ENCODE measurements at regions not wholly inside any gene's neighbourhood (a gene's known extent, or its start where the extent isn't known, plus 50 kb on each side); places are given as distances from the start of the nearest gene placed in this dataset.
"Not testable (repeated sequence)": the region's sequence is repeated elsewhere in the genome, so short reads cannot be mapped to it uniquely, and the experiment has no call there.

DNA sequence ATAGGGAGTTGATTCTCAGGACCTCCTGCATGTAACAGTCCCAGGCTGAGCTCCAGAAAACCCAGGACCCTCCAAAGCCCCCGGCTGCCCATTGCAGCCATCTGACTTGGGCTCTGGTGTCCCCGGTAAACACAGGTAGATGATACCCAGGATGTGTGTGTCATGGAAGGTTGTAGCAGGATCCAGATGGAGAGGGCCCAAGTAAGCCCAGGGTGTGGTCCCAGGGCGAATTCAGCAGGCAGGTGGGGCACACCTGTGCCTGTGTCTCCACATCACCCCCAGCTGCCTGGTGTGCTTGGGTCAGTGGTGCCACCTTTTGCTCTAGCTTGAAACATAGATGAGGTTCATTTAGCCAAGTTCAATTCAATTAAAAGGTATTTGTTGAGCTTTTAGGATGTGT lies 524.1 kb downstream of the GLRX3 start:
- no peak for DNase-seq (ENCODE audit: low read depth)

DNA sequence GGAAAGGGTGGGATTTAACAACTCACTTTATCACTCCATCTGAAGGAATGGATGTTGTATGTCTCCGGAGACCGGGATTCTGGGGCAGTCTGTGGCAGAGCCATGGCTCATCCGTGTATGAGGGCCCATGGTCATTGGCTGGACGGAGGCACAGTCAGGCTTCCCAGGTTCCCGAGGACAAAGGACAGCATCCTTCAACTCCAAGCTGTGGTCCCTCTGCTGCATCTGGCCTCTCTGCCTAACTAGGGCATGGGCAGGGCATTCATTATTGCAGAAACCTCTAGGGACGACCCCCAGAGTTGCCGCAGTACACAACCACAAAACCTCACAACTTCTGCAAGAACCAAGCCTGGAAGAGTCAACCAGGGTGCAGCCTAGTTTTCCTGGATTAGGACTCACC lies 525.2 kb downstream of the GLRX3 start:
- DNase-seq (ENCODE audit: low read depth) = no peak

DNA sequence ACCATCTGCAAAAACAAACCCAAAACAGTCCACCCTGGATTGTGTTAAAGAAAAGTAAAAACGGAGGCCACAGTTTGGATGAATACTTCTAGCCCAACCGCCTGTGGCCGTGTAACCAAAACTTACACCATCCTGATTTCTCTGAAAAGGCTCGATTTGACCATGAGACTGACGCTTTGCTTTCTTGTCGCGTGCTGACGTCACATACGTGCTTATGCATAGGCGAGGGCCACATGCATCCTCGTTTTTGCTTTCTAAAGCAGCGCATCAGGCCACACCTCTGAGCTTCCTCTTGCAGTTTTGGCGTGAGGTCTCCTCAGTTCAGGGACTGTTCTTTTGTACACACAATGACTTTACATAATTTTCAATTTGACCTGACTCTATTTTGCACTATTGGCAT lies 526.6 kb downstream of the GLRX3 start:
- no peak for DNase-seq (ENCODE audit: low read depth)

DNA sequence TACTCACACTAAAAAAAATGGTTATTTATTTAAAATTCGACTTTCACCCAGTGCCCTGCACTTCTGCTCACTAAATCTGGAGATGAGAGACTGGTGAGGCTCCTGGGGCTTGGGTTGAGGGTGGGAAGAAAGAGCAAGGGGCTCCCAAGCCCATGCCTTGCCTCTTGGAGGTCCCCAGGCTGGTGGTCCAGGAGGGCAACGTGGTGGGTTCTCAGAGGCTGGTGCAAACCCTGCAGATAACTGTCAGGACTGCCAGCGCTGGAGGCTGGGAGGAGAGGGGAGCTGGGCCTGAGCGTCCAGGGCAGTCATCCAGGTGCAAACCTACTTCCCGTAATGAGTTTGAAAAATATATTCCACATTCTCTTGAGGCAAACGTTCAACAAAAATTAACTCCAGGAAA lies 528.3 kb downstream of the GLRX3 start:
- DNase-seq (ENCODE audit: low read depth) = no peak

DNA sequence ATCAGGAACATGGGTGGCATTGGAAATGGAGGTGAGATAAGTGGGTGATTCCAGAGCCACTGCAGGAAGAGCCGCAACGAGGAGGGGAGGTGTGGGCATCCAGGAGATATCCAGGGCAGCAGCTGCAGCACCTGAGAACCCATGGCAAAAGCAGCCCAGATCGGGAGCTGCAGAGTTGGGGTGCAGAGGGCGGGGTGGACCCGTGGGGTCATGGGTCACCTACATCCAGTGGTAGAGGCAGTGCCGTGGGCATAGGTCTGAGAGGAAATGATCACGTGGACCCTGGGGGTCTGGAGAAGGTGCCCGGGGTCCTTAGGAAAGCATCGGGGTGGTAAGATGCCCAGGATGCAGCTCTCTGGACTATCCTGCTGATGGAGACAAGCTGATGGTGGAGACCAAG lies 530.0 kb downstream of the GLRX3 start:
- DNase-seq (ENCODE audit: low read depth) = no peak

DNA sequence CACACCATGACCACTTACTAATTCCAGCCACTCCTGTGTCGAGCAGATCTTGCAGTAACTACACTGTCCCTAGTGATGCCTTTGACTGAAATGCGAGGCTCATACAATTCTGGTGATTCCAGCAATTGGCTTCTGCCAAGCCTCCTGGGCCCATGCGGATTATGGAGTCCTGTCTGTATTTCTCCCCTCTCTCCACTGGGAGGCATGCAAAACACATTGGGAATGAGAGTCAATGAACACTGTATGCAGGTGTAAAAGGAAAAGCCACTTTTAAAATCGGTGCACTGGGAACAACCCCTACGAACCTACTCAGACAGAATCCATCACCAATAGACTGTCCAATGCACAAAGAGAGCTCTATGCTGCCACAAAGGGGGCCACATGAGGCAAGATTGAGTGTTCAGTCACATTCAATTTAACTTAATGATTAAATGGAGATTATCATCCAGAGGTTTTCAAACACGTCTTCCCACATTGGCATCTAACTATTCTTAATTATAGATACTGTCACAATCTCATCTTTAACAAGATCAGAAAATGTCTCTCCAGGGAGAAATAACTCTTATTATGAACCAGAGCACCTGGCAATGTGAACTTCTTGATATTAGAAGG lies 550.6 kb downstream of the GLRX3 start:
- DNase-seq (ENCODE audit: low read depth) = no peak

DNA sequence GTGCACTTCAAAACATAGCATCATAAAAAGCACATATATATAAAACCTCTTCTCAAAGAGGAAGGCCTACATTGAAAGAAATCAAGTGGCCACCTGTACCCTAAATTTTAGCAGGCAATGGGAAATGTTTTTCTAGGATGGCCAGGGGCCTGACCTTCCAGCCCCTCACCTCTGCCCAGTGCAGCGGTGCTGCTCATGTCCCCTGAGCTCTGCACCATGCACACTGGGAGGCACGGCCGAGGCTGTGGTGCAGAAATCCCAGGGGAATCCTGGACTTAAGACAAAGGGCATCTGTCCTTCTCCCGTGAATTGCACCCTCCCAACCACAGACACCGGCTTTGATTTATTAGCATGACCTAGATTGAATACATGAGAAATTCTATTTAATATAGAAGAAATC lies 551.4 kb downstream of the GLRX3 start:
- no peak for DNase-seq (ENCODE audit: low read depth)

DNA sequence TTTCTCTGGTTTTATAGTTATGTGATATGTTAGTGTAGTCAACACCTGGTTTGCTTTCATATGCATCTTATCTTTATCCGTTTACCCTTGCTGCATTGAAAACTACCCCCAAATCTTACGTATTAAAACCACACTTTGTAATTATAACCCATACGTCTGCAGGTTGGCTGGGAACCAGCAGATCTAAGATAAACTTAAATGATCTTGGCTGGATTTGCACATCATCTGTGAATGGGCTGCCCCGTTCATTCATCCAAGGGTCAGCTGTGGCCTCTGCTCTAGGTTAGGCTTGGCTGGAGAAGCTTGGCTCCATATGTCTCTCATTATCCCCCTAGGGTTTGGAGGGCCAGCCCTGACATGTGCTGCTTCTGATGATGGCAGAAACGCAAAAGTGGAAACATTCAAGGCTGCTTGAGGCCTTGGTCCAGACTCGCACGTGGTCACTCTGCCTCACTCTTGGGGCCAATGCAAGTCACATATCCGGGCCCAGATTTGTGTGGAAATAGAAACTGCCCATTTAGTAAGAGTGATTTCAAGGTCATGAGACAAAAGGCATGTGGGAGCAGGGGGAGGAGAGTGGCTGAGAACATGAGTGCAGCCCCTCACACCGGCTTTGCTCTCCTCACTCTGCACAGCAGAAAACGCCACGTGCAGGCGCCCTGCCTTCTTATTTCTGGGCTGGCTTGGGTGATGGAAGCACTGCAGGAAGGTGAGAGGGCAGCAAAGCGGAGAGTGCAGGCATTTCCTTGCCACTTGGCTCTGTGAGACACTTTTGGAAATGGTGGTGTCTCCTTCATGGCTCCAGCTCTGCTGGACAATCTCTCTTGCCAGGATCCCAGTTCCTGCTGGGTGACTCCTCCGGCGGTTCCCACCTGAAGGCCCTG lies 553.8 kb downstream of the GLRX3 start:
- no peak for DNase-seq (ENCODE audit: low read depth)

DNA sequence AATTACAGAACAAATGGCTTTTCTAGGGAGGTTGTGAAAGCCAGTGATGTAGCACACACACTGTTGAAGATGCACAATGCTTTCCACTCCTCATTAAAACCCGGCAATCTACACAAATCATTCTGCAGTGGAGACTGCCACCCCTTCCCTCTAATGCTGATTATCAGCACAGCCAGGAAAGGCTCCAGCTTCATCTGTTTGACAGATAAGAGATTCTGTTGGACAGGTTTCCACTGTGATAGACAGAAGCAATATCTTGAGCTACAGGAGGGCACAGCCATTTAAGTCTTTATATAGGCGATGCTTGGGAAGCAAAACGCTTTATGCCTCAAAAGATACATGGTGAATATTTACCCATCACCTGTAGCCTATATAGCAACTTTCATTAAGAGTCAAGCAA lies 555.6 kb downstream of the GLRX3 start:
- DNase-seq (ENCODE audit: low read depth) = no peak

DNA sequence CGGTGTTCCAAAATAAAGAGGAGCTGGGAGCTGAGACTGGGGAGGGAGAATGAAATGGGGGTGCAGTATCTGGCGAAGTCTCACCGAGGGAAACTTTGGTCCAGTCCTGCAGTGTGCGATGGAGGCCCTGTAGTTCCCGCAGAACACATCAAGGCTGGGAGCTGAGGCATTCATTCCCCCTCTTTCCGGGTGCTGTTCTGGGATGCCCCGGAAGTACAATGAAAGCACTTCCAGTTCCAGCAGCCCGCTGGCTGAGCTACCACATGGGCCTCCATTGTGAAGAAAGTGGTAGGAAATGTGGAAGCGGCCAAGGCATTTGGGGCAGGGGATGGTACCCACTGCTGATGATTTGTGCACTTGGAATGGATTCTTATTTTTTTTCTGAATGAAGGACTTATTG lies 560.7 kb downstream of the GLRX3 start:
- DNase-seq (ENCODE audit: low read depth) = no peak

DNA sequence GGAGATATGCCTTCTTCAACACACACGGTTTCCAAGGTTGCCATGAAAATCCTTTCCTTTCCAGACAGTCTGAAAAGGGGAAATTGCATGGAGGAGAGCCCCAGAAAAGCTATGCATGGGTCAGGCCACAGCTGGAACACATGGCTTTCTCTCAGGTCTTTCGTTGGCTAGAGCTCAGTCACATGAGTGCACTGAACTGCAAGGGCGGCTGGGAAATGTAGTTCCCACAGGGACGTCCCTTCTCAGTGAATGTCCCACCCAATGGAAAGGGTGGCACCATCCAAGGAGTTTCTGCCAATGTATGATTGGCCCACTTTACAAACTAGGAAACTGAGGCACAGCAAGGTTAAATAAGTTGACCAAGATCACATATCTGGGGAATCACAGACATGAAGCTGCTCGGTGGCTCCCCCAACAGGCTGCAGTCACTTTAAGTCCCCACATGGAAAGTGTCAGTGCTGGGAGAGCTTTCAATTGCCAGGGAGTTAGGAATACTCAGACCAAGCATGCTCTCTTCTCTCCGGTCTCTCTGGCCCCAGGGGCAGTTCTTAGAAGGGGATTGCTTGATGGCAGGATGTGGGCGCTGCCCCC lies 571.3 kb downstream of the GLRX3 start:
- no peak for DNase-seq (ENCODE audit: low read depth)

DNA sequence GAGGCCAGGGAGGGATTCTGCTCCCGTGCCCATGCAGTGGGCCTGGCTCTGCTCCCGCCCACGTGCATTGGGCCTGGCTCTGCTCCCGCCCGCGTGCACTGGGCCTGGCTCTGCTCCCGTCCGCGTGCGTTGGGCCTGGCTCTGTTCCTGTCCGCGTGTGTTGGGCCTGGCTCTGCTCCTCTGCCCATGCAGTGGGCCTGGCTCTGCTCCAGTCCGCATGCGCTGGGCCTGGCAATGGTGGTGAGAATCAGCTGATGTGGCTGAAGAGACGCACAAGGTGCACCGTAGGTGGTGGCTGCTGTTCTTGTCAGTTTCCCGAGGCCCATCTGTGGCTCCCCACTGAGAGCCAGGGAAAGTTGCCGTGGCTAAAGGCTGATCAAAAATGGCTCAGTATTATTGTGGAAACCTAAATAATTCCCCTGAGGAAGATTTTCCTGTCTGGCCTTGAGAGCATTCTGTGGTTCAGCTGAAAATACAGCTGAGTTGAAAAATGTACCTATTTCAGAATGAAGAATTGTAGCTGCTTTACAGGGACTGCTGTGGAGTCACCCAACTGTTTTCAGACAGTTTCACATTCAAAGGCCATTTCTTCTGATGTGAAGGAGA lies 572.4 kb downstream of the GLRX3 start:
- DNase-seq (ENCODE audit: low read depth) = no peak

DNA sequence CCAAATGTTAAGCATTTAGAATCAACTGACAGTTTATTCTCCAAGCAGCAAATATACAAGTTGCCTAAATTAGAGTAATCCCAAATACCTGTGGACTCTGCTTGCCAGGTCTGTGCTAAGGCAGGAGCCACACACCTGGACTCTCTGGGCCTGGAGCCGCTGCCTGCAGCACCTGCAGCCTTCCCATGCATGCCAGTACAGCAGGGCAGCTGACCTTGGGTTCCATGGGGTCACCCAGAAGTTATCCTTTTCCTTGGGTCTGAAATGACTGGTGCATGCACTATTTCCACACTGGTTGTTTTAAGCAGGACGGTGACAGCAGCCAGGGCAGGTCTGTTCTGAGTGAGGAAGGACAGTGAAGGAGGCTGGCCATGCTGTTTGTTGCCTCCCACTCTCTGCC lies 573.2 kb downstream of the GLRX3 start:
- no peak for DNase-seq (ENCODE audit: low read depth)

DNA sequence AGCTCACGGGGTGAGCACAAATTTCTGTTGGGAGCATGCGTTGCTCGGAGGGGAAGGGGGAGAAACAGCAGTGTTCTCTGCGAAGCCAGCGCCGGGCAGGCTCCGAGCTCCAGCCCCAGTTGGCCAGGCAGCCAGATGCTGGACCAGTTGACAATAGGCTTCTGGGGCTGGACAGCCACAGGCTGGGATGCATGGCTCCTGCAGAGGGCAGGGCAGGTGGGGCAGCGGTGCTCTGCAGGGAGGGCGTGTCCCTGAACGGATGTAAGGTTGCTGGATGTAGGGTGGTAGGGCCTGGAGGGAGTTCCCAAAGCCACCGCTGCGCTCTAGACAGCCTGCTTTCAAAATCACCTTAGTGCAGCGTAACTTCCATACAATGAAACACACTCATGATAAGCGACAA lies 574.9 kb downstream of the GLRX3 start:
- DNase-seq (ENCODE audit: low read depth) = no peak

DNA sequence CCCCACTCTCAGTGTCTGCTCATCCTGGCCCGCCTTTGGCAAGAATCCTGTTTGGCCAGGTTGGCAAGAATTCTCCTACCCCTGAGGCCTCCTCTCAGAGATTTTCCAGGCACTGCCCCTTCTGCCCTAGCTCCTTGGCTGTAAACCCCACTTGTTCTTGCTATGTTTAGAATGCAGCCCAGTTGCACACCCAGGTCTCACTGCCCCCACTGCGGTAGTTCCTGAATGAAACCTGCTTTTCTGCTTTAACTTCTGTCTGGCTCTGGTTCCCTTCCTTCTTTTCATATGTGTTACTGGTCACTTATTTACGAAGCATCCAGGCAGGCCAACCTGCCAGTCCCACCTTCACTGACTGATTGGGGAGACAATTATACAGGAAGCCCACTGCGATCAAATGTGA lies 576.9 kb downstream of the GLRX3 start:
- DNase-seq (ENCODE audit: low read depth) = no peak

DNA sequence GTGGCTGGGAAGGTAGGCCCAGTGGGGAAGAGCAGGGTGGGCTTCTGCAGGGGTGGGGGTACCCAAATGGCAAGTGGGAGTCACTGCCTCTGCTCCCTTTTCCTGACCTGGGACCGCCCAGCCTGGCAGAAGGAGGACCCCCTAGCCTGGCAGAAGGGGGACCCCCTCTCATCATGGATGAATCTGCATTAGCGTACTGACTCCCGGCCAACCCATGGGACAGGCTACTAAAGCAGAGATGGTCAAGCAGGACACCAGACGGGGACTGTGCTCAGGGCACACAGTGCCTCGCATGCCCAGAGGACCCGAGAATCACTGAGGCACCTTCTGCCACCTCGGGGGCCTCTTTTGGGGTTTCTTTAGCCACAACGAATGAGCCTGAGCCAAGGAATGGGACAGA lies 577.5 kb downstream of the GLRX3 start:
- no peak for DNase-seq (ENCODE audit: low read depth)

DNA sequence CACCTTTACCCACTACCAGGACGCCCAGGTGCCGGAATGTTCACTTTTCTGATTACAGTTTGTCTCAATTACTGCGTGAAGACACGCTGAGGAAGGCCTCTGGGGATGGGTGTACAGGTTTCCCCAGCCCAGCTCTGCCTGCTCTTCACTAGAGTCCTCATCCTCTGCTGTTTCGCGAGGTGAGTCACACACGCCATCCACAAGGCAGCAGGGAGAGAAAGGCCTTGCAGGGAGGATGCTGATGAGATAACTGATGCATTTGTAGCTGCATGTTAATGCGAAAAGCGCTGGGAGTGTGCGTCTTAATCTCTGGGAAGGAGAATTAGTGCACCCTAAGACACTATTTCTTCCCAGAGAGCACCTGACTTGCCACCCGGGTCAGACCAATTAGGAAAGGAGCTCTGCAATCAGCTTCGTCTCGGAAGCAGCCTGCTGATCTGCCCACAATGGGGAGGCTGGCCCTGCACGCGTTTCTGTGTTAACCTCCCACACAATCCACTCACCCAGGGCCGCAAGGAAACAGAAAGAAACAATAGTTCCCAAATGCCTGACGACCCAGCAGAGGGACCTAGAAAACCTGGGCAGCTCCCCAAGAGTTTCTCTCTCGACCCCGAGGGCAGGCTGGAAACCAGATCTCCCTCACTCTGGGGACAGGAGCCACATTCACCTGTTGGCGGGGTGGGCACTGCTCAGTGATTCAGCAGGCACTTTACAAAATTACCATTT lies 578.7 kb downstream of the GLRX3 start:
- DNase-seq (ENCODE audit: low read depth) = no peak

DNA sequence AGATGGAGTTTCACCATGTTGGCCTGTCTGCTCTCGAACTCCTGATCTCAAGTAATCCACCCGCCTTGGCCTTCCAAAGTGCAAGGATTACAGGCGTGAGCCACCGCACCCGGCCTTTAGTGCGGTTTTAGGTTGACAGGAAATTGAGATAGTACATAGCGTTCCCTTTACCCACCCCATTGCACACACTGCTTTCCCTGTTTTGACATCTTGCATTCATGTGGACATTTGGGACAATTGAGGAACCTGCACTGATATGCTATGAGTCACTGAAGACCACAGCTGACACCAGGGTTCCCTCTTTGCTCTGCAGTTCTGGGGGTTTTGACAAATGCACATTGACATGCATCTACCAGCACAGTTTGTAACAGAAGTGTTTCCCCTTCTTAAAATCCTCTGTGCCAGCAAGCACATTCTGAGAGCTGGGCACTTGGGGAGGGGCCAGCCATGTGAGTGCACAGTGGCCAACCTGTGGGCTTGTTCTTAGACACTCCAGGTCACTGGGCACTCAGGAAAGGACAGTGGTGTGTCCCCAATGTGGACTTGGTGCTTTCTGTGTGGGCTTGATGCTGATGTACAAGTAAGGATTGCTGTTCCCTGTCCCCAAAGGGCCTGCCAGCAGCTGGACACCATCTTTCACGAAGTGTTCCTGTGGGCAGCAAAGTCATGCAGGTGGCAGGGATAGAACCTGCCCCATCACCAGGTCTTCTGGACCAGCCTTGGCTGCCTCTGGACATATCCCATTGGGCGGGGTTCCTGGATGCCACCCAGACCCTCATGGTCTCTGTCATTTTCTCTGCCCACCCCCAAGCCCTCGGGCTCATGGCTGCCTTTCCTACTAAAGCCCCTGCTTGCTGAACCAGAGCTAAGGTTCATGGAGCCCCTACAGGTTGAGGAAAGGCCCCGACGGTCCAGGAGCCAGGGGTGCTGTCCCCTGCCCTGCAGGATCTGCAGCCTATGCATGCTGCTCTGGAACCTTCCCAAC lies 579.8 kb downstream of the GLRX3 start:
- no peak for DNase-seq (ENCODE audit: low read depth)

DNA sequence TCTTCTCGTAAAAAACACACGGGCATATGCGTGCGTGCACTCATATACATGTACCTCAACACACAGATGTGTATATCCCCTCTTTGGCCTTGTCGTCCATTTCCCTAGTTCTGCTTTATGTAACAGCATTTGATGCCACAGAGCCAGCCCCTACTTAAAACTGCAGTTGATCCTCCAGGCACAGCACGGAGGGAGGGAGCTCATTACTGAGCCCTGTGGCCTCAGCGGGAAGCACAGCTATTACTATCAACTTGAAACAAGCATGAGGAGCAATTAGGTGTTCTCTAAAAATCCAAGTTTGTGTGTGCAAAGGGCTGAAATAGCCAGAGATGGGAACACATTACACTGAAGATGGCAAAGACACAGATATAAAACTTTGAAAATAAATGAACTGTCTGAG lies 580.9 kb downstream of the GLRX3 start:
- no peak for DNase-seq (ENCODE audit: low read depth)

DNA sequence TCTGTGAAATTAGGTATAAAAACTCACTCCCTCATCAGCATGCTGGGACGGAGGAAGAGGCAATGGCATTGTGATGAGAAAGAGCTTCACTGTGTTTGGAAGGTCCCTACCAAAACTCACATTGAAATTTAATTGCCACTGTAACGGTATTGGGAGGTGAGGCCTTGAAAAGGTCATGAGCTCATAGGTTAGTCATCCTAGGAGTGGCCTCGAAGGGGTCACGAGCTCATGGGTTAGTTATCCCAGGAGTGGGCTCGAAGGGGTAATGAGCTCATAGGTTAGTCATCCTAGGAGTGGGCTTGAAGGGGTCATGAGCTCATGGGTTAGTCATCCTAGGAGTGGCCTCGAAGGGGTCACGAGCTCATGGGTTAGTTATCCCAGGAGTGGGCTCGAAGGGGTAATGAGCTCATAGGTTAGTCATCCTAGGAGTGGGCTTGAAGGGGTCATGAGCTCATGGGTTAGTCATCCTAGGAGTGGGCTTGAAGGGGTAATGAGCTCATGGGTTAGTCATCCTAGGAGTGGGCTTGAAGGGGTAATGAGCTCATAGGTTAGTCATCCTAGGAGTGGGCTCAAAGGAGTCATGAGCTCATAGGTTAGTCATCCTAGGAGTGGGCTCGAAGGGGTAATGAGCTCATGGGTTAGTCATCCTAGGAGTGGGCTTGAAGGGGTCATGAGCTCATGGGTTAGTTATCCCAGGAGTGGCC lies 582.7 kb downstream of the GLRX3 start:
- DNase-seq (ENCODE audit: low read depth) = not testable (repeated sequence)

DNA sequence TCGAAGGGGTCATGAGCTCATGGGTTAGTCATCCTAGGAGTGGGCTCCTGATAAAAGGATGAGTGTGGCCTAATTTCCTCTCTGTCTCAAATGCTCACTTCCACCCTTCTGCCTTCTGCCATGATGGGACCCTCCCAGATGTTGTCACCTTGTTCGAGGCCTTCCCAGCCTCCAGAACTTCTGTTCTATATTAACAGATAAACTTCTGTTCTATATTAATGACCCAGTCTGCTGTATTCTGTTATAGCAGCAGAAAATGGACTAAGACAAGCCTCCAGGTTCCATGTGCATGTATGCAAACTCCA lies 583.2 kb downstream of the GLRX3 start:
- DNase-seq (ENCODE audit: low read depth) = no peak

All from stromal cell of bone marrow (primary cell).